K562 (cell line): ENCODE measurements at regions not wholly inside any gene's neighbourhood (a gene's known extent, or its start where the extent isn't known, plus 50 kb on each side); places are given as distances from the start of the nearest gene placed in this dataset.

Experiments used
- ATAC-seq: fragments of 200-7000 bp; cut with Tn5 transposase; 3 replicates; pipeline ENCODE4 v1.9.1; 2020; ENCODE audit warnings: moderate library complexity
- BruUV-seq: library from RNA; stranded (reverse); fragments of 400-500 nt; replicated peaks from 2 replicates; lab custom pipeline; 2021; lab: Mats Ljungman, UMichigan
- CTCF ChIA-PET: fragments of 300-600 bp; formaldehyde crosslinking; extraction: SDS; loops from one replicate; lab custom pipeline; 2021; ENCODE audit warnings: low intra/inter-chr PET ratio; lab: Yijun Ruan, JAX
- POLR2A ChIA-PET: fragments of 300-600, 350-650 bp; sonication (Branson Sonifier 250); formaldehyde crosslinking; extraction: SDS; loops from one replicate; lab custom pipeline; 2021; ENCODE audit warnings: antibody characterized with exemption, inconsistent platforms; lab: Yijun Ruan, JAX
- DNase-seq, 4 experiments: peaks; one replicate each; pipeline versions ENCODE4 v3.0.0 to v3.0.0-alpha.2; 2011 to 2018; ENCODE audit warnings: low spot score in 3 of 4, mixed read lengths in 3 of 4; ENCODE audit errors: extremely low read depth in 1 of 4
- FAIRE-seq: peaks from 2 replicates; lab custom pipeline; 2011; peaks lifted over from hg19 to GRCh38; lab: Jason Lieb, UNC
- H2AFZ ChIP-seq: 2 replicates; pipeline ENCODE4 v1.6.0; 2011; ENCODE audit warnings: low read depth, low read length, control low read depth, inconsistent platforms
- H3K27ac ChIP-seq: fragments of 200-600 bp; 3 replicates; pipeline ENCODE4 v1.8.0; 2011; ENCODE audit warnings: low read depth, mild to moderate bottlenecking, control low read depth, inconsistent platforms, low read length, moderate library complexity, mixed read lengths; ENCODE audit errors: extremely low read depth
- H3K27me3 ChIP-seq, 2 experiments: fragments of 300-600 bp in 1 of 2; 2 replicates in 1 of 2; 3 replicates in 1 of 2; pipeline versions ENCODE4 v1.6.0 to v1.8.0; 2011; ENCODE audit warnings: inconsistent platforms in 2 of 2, low read length in 2 of 2, mild to moderate bottlenecking in 1 of 2, mixed read lengths in 1 of 2, moderate library complexity in 1 of 2; ENCODE audit not compliant: control insufficient read depth in 2 of 2, insufficient read depth in 2 of 2
- H3K36me3 ChIP-seq: fragments of 300-600 bp; 3 replicates; pipeline ENCODE4 v1.8.0; 2011; ENCODE audit warnings: mild to moderate bottlenecking, low read length, inconsistent platforms; ENCODE audit not compliant: control insufficient read depth, insufficient read depth
- H3K4me1 ChIP-seq, 2 experiments: fragments of 200-600 bp in 1 of 2; replicated peaks in 1 of 2; 2 replicates in 1 of 2; 3 replicates in 1 of 2; pipeline versions ENCODE4 v1.5.1 to v1.8.0; 2011; ENCODE audit warnings: inconsistent platforms in 2 of 2, low read length in 2 of 2, mild to moderate bottlenecking in 1 of 2, mixed read lengths in 1 of 2, moderate library complexity in 1 of 2; ENCODE audit not compliant: control insufficient read depth in 2 of 2, insufficient read depth in 2 of 2
- H3K4me2 ChIP-seq: 2 replicates; pipeline ENCODE4 v1.6.1; 2011; ENCODE audit warnings: low read length, control low read depth, inconsistent platforms, mixed read lengths; ENCODE audit not compliant: insufficient read depth
- H3K4me3 ChIP-seq: fragments of 200-600 bp; sonication (generic), shearing (Covaris generic); 2 replicates; pipeline ENCODE4 v1.5.1; 2016; ENCODE audit warnings: control low read depth, inconsistent platforms
- H3K79me2 ChIP-seq: fragments of 200-600 bp; 3 replicates; pipeline ENCODE4 v1.8.0; 2011; ENCODE audit warnings: low read length, inconsistent platforms; ENCODE audit not compliant: control insufficient read depth, insufficient read depth
- H3K9ac ChIP-seq, 2 experiments: 2 replicates each; pipeline versions ENCODE4 v1.6.0 to v1.6.1; 2011; ENCODE audit warnings: low read depth in 2 of 2, low read length in 2 of 2, control low read depth in 1 of 2, inconsistent platforms in 1 of 2, mild to moderate bottlenecking in 1 of 2, mixed read lengths in 1 of 2; ENCODE audit not compliant: insufficient read depth in 1 of 2
- H3K9me1 ChIP-seq: one replicate; pipeline ENCODE4 v1.6.0; 2011; ENCODE audit warnings: inconsistent platforms, mild to moderate bottlenecking, low read length, moderate library complexity; ENCODE audit not compliant: control insufficient read depth, insufficient read depth
- H3K9me3 ChIP-seq: replicated peaks from 2 replicates; pipeline ENCODE4 v1.5.1; 2011; ENCODE audit warnings: low read depth, low read length, inconsistent platforms; ENCODE audit not compliant: control insufficient read depth, insufficient read depth
- H4K20me1 ChIP-seq: replicated peaks from 2 replicates; pipeline ENCODE4 v1.6.1; 2011; ENCODE audit warnings: low read length, inconsistent platforms, mixed read lengths; ENCODE audit not compliant: control insufficient read depth, insufficient read depth
- ARID1B ChIP-seq: fragments of 450-650 bp; IDR thresholded peaks from 2 replicates; pipeline ENCODE4 v1.6.1; 2016; ENCODE audit warnings: antibody characterized with exemption, mild to moderate bottlenecking, inconsistent platforms
- CBX2 ChIP-seq: fragments of 200-600 bp; sonication (generic); IDR thresholded peaks from one replicate; pipeline ENCODE4 v1.6.1; 2012; ENCODE audit warnings: mild to moderate bottlenecking, low read length, inconsistent platforms; ENCODE audit not compliant: insufficient read depth, poor library complexity, severe bottlenecking
- CTBP1 ChIP-seq: fragments of 450-650 bp; IDR thresholded peaks from 2 replicates; pipeline ENCODE4 v1.6.1; 2016; ENCODE audit warnings: borderline replicate concordance
- HNRNPLL ChIP-seq: fragments of 200-400 bp; formaldehyde crosslinking; IDR thresholded peaks from 2 replicates; pipeline ENCODE4 v1.6.1; 2017; ENCODE audit warnings: low read length, low read depth, mild to moderate bottlenecking; ENCODE audit not compliant: poor library complexity, severe bottlenecking
- JUND ChIP-seq, 2 experiments: IDR thresholded peaks; 2 replicates in 1 of 2; 3 replicates in 1 of 2; pipeline ENCODE4 v1.6.1; 2011; ENCODE audit warnings: borderline replicate concordance in 2 of 2, low read depth in 2 of 2, low read length in 2 of 2, improper control_type of control experiment in 1 of 2, missing biosample characterization in 1 of 2, missing genetic modification characterization in 1 of 2, missing genetic modification reagents in 1 of 2
- KDM5B ChIP-seq: fragments of 200-600 bp; sonication (generic); IDR thresholded peaks from 2 replicates; pipeline ENCODE4 v1.6.1; 2012; ENCODE audit warnings: low read depth, mild to moderate bottlenecking, moderate library complexity, low read length, control low read depth, inconsistent platforms; ENCODE audit not compliant: insufficient replicate concordance
- PPARD ChIP-seq: fragments of 250-450 bp; sonication (Bioruptor Pico); IDR thresholded peaks from 2 replicates; pipeline ENCODE4 v1.8.0; 2022; ENCODE audit warnings: inconsistent platforms, mild to moderate bottlenecking, moderate library complexity
- PTTG1 ChIP-seq: fragments of 450-650 bp; IDR thresholded peaks from 2 replicates; pipeline ENCODE4 v1.6.1; 2016; ENCODE audit warnings: low read depth, mild to moderate bottlenecking, missing genetic modification characterization, missing compliant biosample characterization
- U2AF2 ChIP-seq: fragments of 200-400 bp; formaldehyde crosslinking; optimal IDR thresholded peaks from 2 replicates; pipeline ENCODE3; 2017; ENCODE audit warnings: low read depth, mild to moderate bottlenecking, low read length
- ZBED1 ChIP-seq: IDR thresholded peaks from 2 replicates; pipeline ENCODE4 v1.6.1; 2014
- ZNF175 ChIP-seq: fragments of 200-800 bp; sonication (Bioruptor generic); IDR thresholded peaks from 2 replicates; pipeline ENCODE4 v1.6.1; 2016; ENCODE audit warnings: low read depth, mild to moderate bottlenecking, missing genetic modification characterization, missing compliant biosample characterization
- ZNF354B ChIP-seq: fragments of 250-450 bp; sonication (Bioruptor Pico); IDR thresholded peaks from 2 replicates; pipeline ENCODE4 v1.4.0; 2020
- WGBS: fragments of 100-300 bp; shearing (Covaris generic); methylation state at CpG from one replicate; pipeline ENCODE4 v1.1.6; 2016; ENCODE audit warnings: low coverage, mixed read lengths; ENCODE audit not compliant: insufficient coverage; ENCODE audit errors: missing lambda C conversion rate; 5-methylcytosine and 5-hydroxymethylcytosine counted together
- in situ Hi-C: fragments of 300-500 bp; cut with MboI; formaldehyde crosslinking; loops from 4 replicates; pipeline ENCODE4 v1.15.0; 2018; ENCODE audit warnings: inconsistent platforms, mixed read lengths
- intact Hi-C: fragments of 100-400 bp; cut with micrococcal nuclease; formaldehyde crosslinking; loops from 2 replicates; pipeline ENCODE4 v1.14.2; 2022
- TF ChIP-seq, protein P1 (sequence below): sonication (generic); formaldehyde crosslinking; IDR thresholded peaks from 2 replicates; pipeline ENCODE4 v1.9.0; 2022; ENCODE audit warnings: mild to moderate bottlenecking, missing genetic modification reagents
- TF ChIP-seq, protein P2 (sequence below): fragments of 450-650 bp; formaldehyde crosslinking; IDR thresholded peaks from 2 replicates; pipeline ENCODE4 v1.4.0; 2020; ENCODE audit warnings: mild to moderate bottlenecking, moderate library complexity

DNA sequence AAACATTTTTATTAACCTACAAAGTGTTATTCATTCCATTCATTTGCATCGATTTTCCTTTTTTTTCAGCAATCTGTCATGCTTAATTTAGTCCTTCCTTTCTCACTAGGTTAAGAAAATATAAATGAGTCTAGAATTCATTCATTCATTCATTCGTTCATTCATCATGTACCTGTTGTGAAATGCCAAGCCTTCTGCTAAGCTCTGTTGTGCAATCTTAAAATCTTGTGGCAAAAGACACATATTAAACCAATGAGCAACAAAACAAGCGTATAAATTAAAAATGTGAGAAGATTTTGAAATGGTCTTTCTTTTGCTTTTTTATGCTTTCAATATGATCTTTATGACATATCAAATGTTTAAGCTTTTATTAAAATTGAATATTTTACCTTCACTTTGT, 88.6 kb upstream of the MAD2L1 start:
- DNase-seq (no peak), FAIRE-seq (no peak), ATAC-seq (no peak)
- H3K27me3 ChIP-seq, result no peaks in the 10 kb centered on the region
- H3K27ac ChIP-seq, result no peak overlapping the region
- WGBS, result 4% methylated on average over 3 of the region's 3 CpGs
- CTCF ChIA-PET, result interaction anchor here (0.6 kb wide), 1 partner anchor 941 kb away, joined by 3 read pairs; no protein-coding TSS in a partner anchor
- in situ Hi-C loops, result no loop called here
- H3K4me1 ChIP-seq, result no peaks in the 10 kb centered on the region
- H3K4me2 ChIP-seq, result no peak overlapping the region
- H4K20me1 ChIP-seq, result no peaks in the 10 kb centered on the region
- H3K79me2 ChIP-seq, result no peaks in the 10 kb centered on the region
- no peak overlapping the region for H2AFZ ChIP-seq
- TF ChIP-seq ARID1B (no peak), HNRNPLL (no peak), ZBED1 (no peak), ZNF175 (no peak), CTBP1 (no peak), CBX2 (no peak), ZNF354B (no peak), JUND (IDR thresholded peaks at IDR 0.05; ENCODE audit: borderline replicate concordance, low read depth, low read length) (no peak), JUND (tag; IDR thresholded peaks at IDR 0.05; ENCODE audit: borderline replicate concordance, low read depth, low read length) (no peak), U2AF2 (no peak), PPARD (CRISPR knock-in tag) (no peak), KDM5B (no peak), PTTG1 (tag) (no peak)
- TF ChIP-seq, protein P1, sequence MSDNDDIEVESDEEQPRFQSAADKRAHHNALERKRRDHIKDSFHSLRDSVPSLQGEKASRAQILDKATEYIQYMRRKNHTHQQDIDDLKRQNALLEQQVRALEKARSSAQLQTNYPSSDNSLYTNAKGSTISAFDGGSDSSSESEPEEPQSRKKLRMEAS (CRISPR knock-in tag), result no peak
- TF ChIP-seq, protein P2, sequence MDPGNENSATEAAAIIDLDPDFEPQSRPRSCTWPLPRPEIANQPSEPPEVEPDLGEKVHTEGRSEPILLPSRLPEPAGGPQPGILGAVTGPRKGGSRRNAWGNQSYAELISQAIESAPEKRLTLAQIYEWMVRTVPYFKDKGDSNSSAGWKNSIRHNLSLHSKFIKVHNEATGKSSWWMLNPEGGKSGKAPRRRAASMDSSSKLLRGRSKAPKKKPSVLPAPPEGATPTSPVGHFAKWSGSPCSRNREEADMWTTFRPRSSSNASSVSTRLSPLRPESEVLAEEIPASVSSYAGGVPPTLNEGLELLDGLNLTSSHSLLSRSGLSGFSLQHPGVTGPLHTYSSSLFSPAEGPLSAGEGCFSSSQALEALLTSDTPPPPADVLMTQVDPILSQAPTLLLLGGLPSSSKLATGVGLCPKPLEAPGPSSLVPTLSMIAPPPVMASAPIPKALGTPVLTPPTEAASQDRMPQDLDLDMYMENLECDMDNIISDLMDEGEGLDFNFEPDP (CRISPR knock-in tag), result no peak
- H3K36me3 ChIP-seq, result no peaks in the 10 kb centered on the region
- H3K9me3 ChIP-seq, result no peaks in the 10 kb centered on the region
- POLR2A ChIA-PET, result no interaction called here
- no peaks in the 10 kb centered on the region for H3K9me1 ChIP-seq
- intact Hi-C loops, result loop anchor here (5.0 to 10.0 kb wide), 2 partner anchors 1502 to 1580 kb away; no protein-coding TSS in a partner anchor
- no peak overlapping the region for H3K4me3 ChIP-seq
- no peak overlapping the region for H3K9ac ChIP-seq
- no TSS peak for BruUV-seq
